IPS-11a (cell line): ENCODE measurements at regions not wholly inside any gene's neighbourhood (a gene's known extent, or its start where the extent isn't known, plus 50 kb on each side); places are given as distances from the start of the nearest gene placed in this dataset.
"Not testable (repeated sequence)": the region's sequence is repeated elsewhere in the genome, so short reads cannot be mapped to it uniquely, and the experiment has no call there.

Experiments used
- H3K4me3 ChIP-seq: one replicate; pipeline ENCODE4 v1.5.1; 2013; ENCODE audit warnings: low read depth, low read length, control low read depth

DNA sequence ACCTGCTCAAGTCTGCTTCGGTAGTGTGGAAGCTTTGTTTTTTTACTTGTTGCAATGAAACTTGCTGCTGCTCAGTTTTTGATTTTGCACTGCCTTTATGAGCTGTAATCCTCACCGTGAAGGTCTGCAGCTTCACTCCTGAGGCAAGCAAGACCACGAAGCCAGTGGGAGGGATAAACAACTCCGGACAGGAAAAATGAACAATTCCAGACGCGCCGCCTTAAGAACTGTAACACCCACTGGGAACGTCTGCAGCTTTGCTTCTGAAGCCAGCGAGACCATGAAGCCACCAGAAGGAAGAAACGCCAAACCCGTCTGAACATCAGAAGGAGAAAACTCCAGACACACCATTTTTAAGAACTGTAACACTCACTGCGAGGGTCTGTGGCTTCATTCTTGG is 245.7 kb upstream of the REG3G start:
- H3K4me3 ChIP-seq = no peak overlapping the region

DNA sequence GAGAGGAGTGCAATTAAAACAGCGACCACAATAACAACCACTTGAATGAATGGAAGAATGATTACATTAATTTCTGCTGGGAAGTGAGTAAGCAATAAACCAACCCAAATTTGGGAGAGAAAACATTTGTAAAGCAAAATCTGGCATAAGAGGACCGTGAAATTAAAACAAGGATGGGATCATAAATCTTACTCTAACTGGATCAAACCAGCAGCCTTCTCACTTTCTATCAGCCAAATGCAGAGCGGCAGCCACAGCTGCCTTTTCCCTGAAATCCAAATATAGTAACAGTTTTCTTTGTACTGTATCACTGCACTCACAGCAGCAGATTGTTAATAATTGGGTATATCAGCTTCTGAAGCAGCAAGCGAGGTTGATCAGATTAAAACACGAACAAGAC is 245.2 kb upstream of the REG3G start:
- H3K4me3 ChIP-seq = no peak overlapping the region

DNA sequence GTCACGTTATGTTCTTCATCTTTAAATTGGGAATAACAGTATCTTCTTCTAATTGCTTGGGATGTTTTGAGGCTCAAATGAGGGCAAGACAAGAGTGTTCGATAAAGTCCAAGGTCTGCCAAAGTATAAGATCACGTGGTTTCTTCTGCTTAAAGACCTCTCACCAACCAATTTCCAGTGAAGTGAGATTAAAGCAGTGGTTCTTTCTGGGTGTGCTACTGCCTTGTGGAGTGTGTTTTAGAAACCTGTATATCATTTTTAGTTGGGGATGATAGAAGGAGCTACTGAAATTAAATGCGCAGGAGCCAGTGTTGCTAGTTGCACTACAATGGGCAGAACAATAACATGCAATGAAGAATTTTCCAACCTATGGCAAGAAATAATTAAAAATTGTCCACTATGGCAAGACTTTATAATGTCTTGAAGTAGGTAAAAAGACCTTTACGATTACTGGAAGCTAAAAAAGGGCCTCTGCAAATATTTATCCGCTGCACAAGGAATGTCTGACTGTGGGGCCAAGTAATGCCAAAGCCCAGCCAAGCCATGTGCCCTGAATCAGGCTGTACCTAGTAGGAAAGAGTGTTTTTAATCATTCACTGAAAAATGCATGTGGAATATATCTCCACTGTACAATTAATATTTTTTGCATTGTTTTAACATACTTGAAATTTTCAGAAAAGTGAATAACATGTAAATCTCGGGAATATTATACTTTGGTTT is 244.5 kb upstream of the REG3G start:
- no peak overlapping the region for H3K4me3 ChIP-seq

GRCh38 chr2:78782196-78782595 is 243.3 kb upstream of the REG3G start:
- H3K4me3 ChIP-seq = no peak overlapping the region

GRCh38 chr2:78811955-78812610 is 213.4 kb upstream of the REG3G start:
- H3K4me3 ChIP-seq = no peak overlapping the region

DNA sequence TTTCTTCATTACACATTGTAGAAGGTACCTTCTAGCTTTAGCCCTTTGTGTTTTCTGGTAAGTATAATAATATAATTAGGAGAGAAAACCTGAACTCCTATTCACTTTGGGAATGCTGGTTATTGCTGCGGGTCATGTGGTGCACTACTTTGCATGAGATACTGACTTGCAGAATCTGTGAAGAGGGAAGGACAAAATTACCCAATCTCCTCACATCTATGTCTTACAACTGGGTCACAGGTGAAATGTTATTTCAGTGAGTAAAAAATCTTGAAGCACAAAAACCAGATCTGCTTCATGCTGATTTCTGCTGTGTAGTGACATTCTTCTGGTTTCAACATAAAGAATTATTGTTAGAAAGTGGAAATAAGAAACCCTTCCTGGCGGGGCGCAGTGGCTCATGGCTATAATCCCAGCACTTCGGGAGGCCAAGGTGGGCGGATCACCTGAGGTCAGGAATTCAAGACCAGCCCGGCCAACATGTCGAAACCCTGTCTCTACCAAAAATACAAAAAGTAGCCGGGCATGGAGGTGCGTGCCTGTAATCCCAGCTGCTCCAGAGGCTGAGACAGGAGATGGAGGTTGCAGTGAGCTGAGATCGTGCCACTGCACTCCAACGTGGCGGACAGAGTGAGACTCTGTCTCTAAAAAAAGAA is 211.0 kb upstream of the REG3G start:
- H3K4me3 ChIP-seq = no peak overlapping the region

DNA sequence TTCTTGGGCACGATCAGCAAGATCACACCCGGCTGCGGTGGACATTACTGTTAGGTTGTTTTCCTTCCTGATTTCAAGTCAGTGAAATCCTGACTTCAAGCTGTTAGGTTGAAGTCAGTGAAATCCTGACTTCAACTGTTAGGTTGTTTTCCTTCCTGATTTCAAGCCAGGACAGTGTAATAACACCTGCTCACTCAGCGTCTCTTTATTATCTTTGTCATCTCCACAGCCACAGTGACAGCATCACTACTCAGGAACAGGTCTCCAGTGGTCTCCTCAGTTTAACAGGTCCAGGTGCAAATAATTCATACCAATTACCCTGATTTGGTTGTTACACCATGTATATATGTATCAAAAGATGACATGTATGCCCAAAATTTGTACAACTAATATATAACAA is 208.1 kb upstream of the REG3G start:
- H3K4me3 ChIP-seq = no peak overlapping the region

GRCh38 chr2:78832481-78832880 is 193.0 kb upstream of the REG3G start:
- H3K4me3 ChIP-seq = no peak overlapping the region

GRCh38 chr2:78839259-78839658 is 186.2 kb upstream of the REG3G start:
- H3K4me3 ChIP-seq = no peak overlapping the region

- not testable (repeated sequence) for H3K4me3 ChIP-seq
Measured at GRCh38 chr2:78840311-78840710, 185.2 kb upstream of the REG3G start.

DNA sequence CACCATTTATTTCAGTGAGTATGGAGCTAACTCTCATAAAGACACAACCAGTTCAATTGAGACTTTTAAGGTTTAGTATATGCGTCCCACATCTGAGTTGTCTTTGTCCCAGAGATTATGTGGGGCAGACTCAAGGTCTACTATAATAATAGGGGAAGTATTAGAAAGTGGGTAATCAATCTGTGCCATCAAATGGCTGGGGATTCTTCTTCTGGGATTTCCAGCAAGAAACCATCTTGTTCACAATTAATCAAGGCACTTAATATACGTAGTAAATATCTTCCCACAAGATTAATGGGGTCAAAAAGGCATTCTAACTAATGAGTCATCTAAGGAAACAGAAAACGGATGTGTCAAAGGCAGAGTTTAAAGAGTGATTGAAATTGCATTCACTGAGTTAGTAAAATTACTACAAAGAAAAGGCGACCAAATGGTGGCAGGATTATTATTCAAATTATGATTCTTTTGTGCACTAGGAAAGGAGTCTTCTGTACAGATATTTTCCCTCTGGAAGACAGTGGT is 179.8 kb upstream of the REG3G start:
- no peak overlapping the region for H3K4me3 ChIP-seq

- no peak overlapping the region for H3K4me3 ChIP-seq
Measured at GRCh38 chr2:78861546-78861945, 164.0 kb upstream of the REG3G start.

DNA sequence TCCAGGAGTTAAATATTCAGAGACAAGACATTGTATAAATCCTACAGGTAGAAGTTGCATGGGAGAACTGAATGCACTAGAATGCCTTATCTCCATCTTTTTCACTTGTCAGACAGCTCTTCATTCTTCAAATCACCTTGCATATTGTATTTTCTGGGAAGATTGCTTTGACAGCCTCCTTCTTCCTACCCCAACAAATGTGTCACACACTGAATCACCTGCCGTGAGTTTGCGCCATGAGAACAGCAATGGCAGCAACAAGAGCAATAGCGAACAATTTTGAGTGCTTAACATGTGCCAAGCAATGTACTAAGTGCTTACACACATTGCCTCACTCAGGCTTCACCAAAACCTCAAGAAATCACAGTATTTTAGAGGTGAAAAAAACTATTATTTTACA is 161.3 kb upstream of the REG3G start:
- H3K4me3 ChIP-seq = no peak overlapping the region

- H3K4me3 ChIP-seq = no peak overlapping the region
Measured at GRCh38 chr2:78865667-78866066, 159.8 kb upstream of the REG3G start.

DNA sequence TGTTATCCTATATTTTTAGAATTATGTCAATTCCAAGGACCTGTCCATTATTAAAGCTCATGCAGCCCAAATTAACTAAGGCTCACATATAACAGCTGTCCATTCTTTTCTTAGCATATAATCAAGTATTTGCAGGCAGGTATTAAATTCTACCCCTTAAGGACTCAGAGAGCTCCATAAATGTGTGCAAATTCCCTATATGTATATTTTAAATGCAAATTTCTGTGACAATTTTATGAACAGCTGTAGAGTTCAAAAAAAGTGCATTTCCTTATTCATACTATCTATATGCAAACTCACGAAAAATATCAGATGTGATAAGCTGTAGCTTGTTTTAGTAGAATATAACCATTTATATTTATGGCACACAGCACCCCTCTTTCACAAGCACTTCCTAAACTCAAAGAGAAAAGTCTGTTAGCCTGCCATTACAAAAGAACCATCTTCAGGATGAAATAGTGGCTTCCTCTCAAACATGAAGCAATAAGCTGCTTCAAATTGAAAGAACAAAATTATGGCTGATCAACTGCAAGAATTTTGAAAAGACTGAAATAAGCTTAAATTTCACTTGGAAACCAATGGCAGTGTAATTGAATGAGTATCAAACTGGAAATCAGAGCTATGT is 155.0 kb upstream of the REG3G start:
- H3K4me3 ChIP-seq = no peak overlapping the region

DNA sequence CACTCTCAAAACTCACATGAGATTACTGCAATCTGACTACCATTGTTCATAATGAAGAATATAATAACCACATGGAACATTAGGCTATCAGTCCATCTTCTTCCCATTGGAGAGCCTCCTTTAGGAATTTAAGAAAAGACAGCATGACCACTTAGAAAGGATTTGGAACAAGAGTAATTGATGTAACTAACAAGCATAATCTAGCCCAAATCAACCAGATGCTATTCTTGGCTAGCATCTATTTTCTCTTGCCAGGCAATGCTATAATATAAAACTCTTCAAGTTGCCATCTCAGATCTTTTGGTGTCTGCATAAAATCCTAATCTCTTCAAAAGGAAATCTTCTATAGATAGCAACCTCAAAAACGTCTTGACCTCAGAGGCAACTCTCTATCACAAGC is 152.0 kb upstream of the REG3G start:
- H3K4me3 ChIP-seq = no peak overlapping the region

- no peak overlapping the region for H3K4me3 ChIP-seq
Measured at GRCh38 chr2:78876316-78876688, 149.2 kb upstream of the REG3G start.

- no peak overlapping the region for H3K4me3 ChIP-seq
Measured at GRCh38 chr2:78887446-78887845, 138.1 kb upstream of the REG3G start.

DNA sequence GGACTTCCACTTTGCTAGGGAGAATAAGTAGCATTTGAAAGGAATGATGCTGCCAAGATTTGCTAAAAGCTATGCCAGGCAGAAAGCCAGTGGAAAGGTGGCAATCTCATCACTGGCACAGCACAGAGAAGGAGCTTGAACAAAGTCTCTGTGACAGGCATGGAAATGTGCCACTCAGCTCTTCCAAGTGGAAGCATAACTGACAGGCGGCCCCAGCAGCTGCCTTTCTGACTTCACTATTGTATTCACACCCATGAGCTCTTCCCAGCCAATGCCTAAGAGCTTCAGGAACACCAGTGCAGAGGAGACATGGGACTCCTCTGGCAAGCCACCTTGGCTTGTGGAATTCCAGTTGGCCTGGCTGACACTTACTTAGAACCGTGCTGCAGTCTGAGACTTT is 134.6 kb upstream of the REG3G start:
- no peak overlapping the region for H3K4me3 ChIP-seq

GRCh38 chr2:78892295-78892694 is 133.2 kb upstream of the REG3G start:
- H3K4me3 ChIP-seq = no peak overlapping the region

GRCh38 chr2:78895022-78895421 is 130.5 kb upstream of the REG3G start:
- H3K4me3 ChIP-seq = no peak overlapping the region

GRCh38 chr2:78896536-78896935 is 129.0 kb upstream of the REG3G start:
- no peak overlapping the region for H3K4me3 ChIP-seq
